GM21526 (cell line): ENCODE measurements at regions not wholly inside any gene's neighbourhood (a gene's known extent, or its start where the extent isn't known, plus 50 kb on each side); places are given as distances from the start of the nearest gene placed in this dataset.
"Not testable (repeated sequence)": the region's sequence is repeated elsewhere in the genome, so short reads cannot be mapped to it uniquely, and the experiment has no call there.

ENCODE experiments used
- ATAC-seq: cut with Tn5 transposase; IDR thresholded peaks from one replicate; pipeline ENCODE4 v1.9.1; 2021; ENCODE audit warnings: moderate library complexity; ENCODE audit not compliant: unreplicated experiment, low FRiP score

- ATAC-seq, result no peak
Measured at GRCh38 chr2:35495182-35495581, 860.4 kb upstream of the CRIM1 start.

GRCh38 chr2:35478121-35478520 is 877.5 kb upstream of the CRIM1 start:
- not testable (repeated sequence) for ATAC-seq

- no peak for ATAC-seq
Measured at GRCh38 chr2:35468245-35468644, 887.3 kb upstream of the CRIM1 start.

GRCh38 chr2:35463805-35464596 is 891.6 kb upstream of the CRIM1 start:
- ATAC-seq, result no peak

- ATAC-seq, result no peak
Measured at GRCh38 chr2:35462226-35462998, 893.2 kb upstream of the CRIM1 start.

- ATAC-seq, result no peak
Measured at GRCh38 chr2:35461406-35461805, 894.2 kb upstream of the CRIM1 start.

- no peak for ATAC-seq
Measured at GRCh38 chr2:35454966-35455638, 900.5 kb upstream of the CRIM1 start.

GRCh38 chr2:35447821-35448220 is 907.8 kb upstream of the CRIM1 start:
- no peak for ATAC-seq

- ATAC-seq, result no peak
Measured at GRCh38 chr2:35447215-35447614, 908.4 kb upstream of the CRIM1 start.

GRCh38 chr2:35443087-35443486 is 912.5 kb upstream of the CRIM1 start:
- ATAC-seq, result no peak

- not testable (repeated sequence) for ATAC-seq
Measured at GRCh38 chr2:35441575-35441974, 914.0 kb upstream of the CRIM1 start.

- ATAC-seq, result not testable (repeated sequence)
Measured at GRCh38 chr2:35440308-35440707, 915.3 kb upstream of the CRIM1 start.

- ATAC-seq, result not testable (repeated sequence)
Measured at GRCh38 chr2:35436893-35437292, 918.7 kb upstream of the CRIM1 start.

- no peak for ATAC-seq
Measured at GRCh38 chr2:35428548-35428947, 927.0 kb upstream of the CRIM1 start.

- ATAC-seq, result no peak
Measured at GRCh38 chr2:35421485-35421884, 934.1 kb upstream of the CRIM1 start.

GRCh38 chr2:35417293-35417692 is 938.3 kb upstream of the CRIM1 start:
- ATAC-seq, result no peak

- no peak for ATAC-seq
Measured at GRCh38 chr2:35416391-35417140, 939.0 kb upstream of the CRIM1 start.

- no peak for ATAC-seq
Measured at GRCh38 chr2:35415942-35416341, 939.6 kb upstream of the CRIM1 start.

- no peak for ATAC-seq
Measured at GRCh38 chr2:35415282-35415681, 940.3 kb upstream of the CRIM1 start.

GRCh38 chr2:35410431-35411061 is 945.0 kb upstream of the CRIM1 start:
- no peak for ATAC-seq
